ENCODE measurements at regions not wholly inside any gene's neighbourhood (a gene's known extent, or its start where the extent isn't known, plus 50 kb on each side); places are given as distances from the start of the nearest gene placed in this dataset.

- Mint-ChIP-seq H3K9me3 (no peaks in the 10 kb centered on the region), H3K4me1 (peaks cover 3% of the 10 kb centered on the region), H3K27ac (no peak overlapping the region), H3K4me3 (no peak overlapping the region), H3K27me3 (ENCODE audit: low read depth) (peaks cover 44% of the 10 kb centered on the region), H3K36me3 (no peaks in the 10 kb centered on the region)
- DNase-seq (ENCODE audit: low spot score in 2 of 2, unreplicated experiment in 2 of 2): no peak
- TF ChIP-seq CTCF (IDR thresholded peaks at IDR 0.05; ENCODE audit: unreplicated experiment): no peak
Observed at GRCh38 chr1:18038051-18038450, 69.5 kb upstream of the IGSF21 start.

GRCh38 chr1:18039102-18039501, 68.5 kb upstream of the IGSF21 start:
- H3K27ac Mint-ChIP-seq: no peak overlapping the region
- H3K4me1 Mint-ChIP-seq: peaks cover 3% of the 10 kb centered on the region
- H3K4me3 Mint-ChIP-seq: no peak overlapping the region
- H3K36me3 Mint-ChIP-seq: no peaks in the 10 kb centered on the region
- H3K27me3 Mint-ChIP-seq (ENCODE audit: low read depth): peaks cover 48% of the 10 kb centered on the region
- TF ChIP-seq CTCF (IDR thresholded peaks at IDR 0.05; ENCODE audit: unreplicated experiment): no peak
- no peak for DNase-seq (ENCODE audit: low spot score in 2 of 2, unreplicated experiment in 2 of 2)
- no peaks in the 10 kb centered on the region for H3K9me3 Mint-ChIP-seq

GRCh38 chr1:18041102-18041501, 66.5 kb upstream of the IGSF21 start:
- DNase-seq (ENCODE audit: low spot score in 2 of 2, unreplicated experiment in 2 of 2): no peak
- Mint-ChIP-seq H3K4me3 (no peak overlapping the region), H3K27me3 (ENCODE audit: low read depth) (peaks cover 55% of the 10 kb centered on the region), H3K9me3 (no peaks in the 10 kb centered on the region), H3K4me1 (peaks cover 3% of the 10 kb centered on the region), H3K27ac (no peak overlapping the region), H3K36me3 (no peaks in the 10 kb centered on the region)
- TF ChIP-seq CTCF (IDR thresholded peaks at IDR 0.05; ENCODE audit: unreplicated experiment): no peak

GRCh38 chr1:18041685-18042355, 65.8 kb upstream of the IGSF21 start:
- peaks cover 58% of the 10 kb centered on the region for H3K27me3 Mint-ChIP-seq (ENCODE audit: low read depth)
- DNase-seq (ENCODE audit: low spot score in 2 of 2, unreplicated experiment in 2 of 2): no peak

GRCh38 chr1:18043871-18044270, 63.7 kb upstream of the IGSF21 start:
- Mint-ChIP-seq H3K4me1 (peaks cover 3% of the 10 kb centered on the region), H3K4me3 (no peak overlapping the region), H3K27me3 (ENCODE audit: low read depth) (peaks cover 59% of the 10 kb centered on the region), H3K9me3 (peaks cover under 1% of the 10 kb centered on the region), H3K27ac (no peak overlapping the region), H3K36me3 (no peaks in the 10 kb centered on the region)
- no peak for TF ChIP-seq CTCF (IDR thresholded peaks at IDR 0.05; ENCODE audit: unreplicated experiment)
- DNase-seq (ENCODE audit: low spot score in 2 of 2, unreplicated experiment in 2 of 2): no peak

More at GRCh38 chr1:18041685-18042355, 65.8 kb upstream of the IGSF21 start:
- no peak for TF ChIP-seq CTCF (IDR thresholded peaks at IDR 0.05; ENCODE audit: unreplicated experiment)
- Mint-ChIP-seq H3K9me3 (no peaks in the 10 kb centered on the region), H3K4me3 (no peak overlapping the region), H3K27ac (peak overlapping the region; percentile 54), H3K4me1 (peaks cover 3% of the 10 kb centered on the region), H3K36me3 (no peaks in the 10 kb centered on the region)

Data from mesothelial cell of epicardium (in vitro differentiated cells).